Chondrocyte (in vitro differentiated cells): ENCODE measurements at regions not wholly inside any gene's neighbourhood (a gene's known extent, or its start where the extent isn't known, plus 50 kb on each side); places are given as distances from the start of the nearest gene placed in this dataset.

ENCODE experiments used
- DNase-seq: peaks from one replicate; pipeline ENCODE4 v3.0.0; 2021; ENCODE audit warnings: mixed read lengths, low spot score
- H3K27ac Mint-ChIP-seq: one replicate; pipeline ENCODE4 v1.8.0; 2021; ENCODE audit warnings: mild to moderate bottlenecking, moderate library complexity, mixed read lengths; ENCODE audit not compliant: unreplicated experiment
- H3K27me3 Mint-ChIP-seq: 2 replicates; pipeline ENCODE4 v1.8.0; 2021; ENCODE audit warnings: low read depth, mixed read lengths
- H3K36me3 Mint-ChIP-seq: 2 replicates; pipeline ENCODE4 v1.8.0; 2021; ENCODE audit warnings: low read depth, mixed read lengths
- H3K4me1 Mint-ChIP-seq: 2 replicates; pipeline ENCODE4 v1.8.0; 2021; ENCODE audit warnings: low read depth, mild to moderate bottlenecking, mixed read lengths
- H3K4me3 Mint-ChIP-seq: one replicate; pipeline ENCODE4 v1.8.0; 2021; ENCODE audit warnings: mild to moderate bottlenecking, moderate library complexity, mixed read lengths; ENCODE audit not compliant: unreplicated experiment
- H3K9me3 Mint-ChIP-seq: 2 replicates; pipeline ENCODE4 v1.8.0; 2021; ENCODE audit warnings: low read depth, mixed read lengths
- TF ChIP-seq, protein P1 (sequence below): fragments of 200-600 bp; sonication (generic); IDR thresholded peaks from 2 replicates; pipeline ENCODE4 v1.5.0; 2021; ENCODE audit warnings: antibody characterized with exemption, mild to moderate bottlenecking, moderate library complexity

DNA sequence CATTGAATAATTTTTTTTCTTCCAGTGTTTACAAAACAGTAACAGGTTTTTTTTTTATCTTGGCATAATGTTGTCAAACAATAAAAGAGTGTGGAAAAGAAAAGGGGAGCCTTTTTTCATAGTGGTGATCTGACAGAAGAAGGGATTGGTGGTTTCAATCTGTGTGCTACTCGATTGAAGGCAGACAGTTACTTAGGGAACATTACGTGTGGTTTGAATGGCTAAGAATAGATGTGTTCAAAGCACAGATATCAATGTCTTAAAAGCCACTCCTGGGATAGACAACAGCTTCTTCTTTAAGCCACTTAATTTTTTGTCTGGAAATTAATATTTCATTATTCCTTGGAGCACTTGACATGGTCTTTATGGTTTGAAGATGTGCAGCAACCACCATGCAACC lies 558.6 kb upstream of the ADGRL2 start:
- DNase-seq, result no peak
- Mint-ChIP-seq H3K4me1 (peaks cover 16% of the 10 kb centered on the region), H3K4me3 (no peak overlapping the region), H3K27me3 (peaks cover 4% of the 10 kb centered on the region), H3K9me3 (no peaks in the 10 kb centered on the region), H3K36me3 (no peaks in the 10 kb centered on the region), H3K27ac (no peak overlapping the region)
- TF ChIP-seq, protein P1, sequence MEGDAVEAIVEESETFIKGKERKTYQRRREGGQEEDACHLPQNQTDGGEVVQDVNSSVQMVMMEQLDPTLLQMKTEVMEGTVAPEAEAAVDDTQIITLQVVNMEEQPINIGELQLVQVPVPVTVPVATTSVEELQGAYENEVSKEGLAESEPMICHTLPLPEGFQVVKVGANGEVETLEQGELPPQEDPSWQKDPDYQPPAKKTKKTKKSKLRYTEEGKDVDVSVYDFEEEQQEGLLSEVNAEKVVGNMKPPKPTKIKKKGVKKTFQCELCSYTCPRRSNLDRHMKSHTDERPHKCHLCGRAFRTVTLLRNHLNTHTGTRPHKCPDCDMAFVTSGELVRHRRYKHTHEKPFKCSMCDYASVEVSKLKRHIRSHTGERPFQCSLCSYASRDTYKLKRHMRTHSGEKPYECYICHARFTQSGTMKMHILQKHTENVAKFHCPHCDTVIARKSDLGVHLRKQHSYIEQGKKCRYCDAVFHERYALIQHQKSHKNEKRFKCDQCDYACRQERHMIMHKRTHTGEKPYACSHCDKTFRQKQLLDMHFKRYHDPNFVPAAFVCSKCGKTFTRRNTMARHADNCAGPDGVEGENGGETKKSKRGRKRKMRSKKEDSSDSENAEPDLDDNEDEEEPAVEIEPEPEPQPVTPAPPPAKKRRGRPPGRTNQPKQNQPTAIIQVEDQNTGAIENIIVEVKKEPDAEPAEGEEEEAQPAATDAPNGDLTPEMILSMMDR, result no peak

DNA sequence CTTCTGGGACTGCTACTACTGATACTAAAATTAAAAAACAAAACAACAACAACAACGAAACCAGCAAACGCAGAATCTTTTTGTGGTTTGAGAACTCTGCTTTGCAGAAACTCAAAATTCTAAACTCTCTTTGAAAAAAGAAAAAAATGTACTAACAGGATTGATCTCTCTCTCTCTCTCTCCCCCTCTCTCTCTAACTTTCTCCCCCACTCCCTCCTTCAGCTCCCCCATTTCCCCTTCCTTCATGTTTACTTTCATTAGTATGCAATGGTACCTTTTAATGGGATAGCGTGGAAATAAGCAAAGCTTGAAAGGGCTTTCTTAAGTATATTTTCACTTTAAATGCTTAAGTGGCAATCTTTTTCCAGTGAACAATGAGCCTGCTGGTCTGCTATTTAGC lies 562.6 kb upstream of the ADGRL2 start:
- TF ChIP-seq, protein P1, result no peak
- no peaks in the 10 kb centered on the region for H3K9me3 Mint-ChIP-seq
- peak overlapping the region; percentile 55 for H3K4me3 Mint-ChIP-seq
- H3K36me3 Mint-ChIP-seq, result no peaks in the 10 kb centered on the region
- H3K27me3 Mint-ChIP-seq, result peaks cover 4% of the 10 kb centered on the region
- no peak overlapping the region for H3K27ac Mint-ChIP-seq
- peaks cover 16% of the 10 kb centered on the region for H3K4me1 Mint-ChIP-seq
- DNase-seq, result no peak

DNA sequence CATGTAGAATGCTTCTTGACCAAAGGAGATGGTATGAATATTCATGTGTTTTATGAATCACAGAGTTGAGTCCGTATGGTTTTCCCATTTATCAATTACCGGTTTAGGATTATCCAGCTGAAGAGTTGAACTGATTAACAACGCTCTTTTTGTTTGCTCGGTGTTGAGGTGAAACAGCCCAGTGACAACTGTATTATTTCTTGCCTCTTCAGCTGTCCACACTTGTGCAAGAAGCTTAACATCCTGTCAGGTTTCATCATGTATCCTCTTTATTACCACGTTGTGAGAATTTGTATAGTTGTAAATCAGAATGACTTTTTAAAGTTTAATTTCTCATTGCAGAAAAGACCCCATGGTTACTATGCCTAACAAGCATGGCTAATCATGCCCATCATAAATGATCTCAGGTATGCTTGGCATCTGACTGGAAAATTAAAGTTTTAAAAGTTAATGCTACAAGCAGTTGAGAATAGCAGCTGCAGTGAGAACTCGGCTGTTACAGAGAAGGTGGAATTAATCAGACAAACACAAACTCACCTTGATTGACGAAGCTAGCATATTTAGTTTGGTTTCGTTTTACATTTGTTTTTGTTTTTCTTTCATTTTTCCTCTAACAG lies 563.2 kb upstream of the ADGRL2 start:
- H3K27me3 Mint-ChIP-seq, result peaks cover 4% of the 10 kb centered on the region
- peaks cover 17% of the 10 kb centered on the region for H3K4me1 Mint-ChIP-seq
- H3K36me3 Mint-ChIP-seq, result no peaks in the 10 kb centered on the region
- no peak for DNase-seq
- TF ChIP-seq, protein P1, result no peak
- H3K27ac Mint-ChIP-seq, result no peak overlapping the region
- H3K9me3 Mint-ChIP-seq, result no peaks in the 10 kb centered on the region
- H3K4me3 Mint-ChIP-seq, result peak overlapping the region; percentile 55

DNA sequence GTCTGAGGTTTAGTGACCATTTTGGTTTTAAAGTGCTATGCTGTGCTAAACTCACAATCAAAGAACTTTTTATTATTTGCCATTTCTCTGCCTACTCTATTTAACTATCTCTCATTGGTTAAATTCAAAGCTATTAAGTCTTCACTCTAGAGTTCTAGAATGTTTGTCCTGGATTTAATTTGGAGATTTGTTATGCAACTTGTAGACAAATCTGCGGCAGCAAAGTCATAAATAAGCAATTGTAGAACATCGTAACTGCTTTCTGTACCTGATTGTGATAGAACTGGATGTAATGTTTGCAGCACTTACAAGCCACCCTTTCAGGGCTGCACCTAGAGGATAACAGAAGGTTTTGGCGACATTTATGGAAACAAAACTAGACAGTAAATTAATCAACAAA lies 566.5 kb upstream of the ADGRL2 start:
- Mint-ChIP-seq H3K4me3 (no peak overlapping the region), H3K27me3 (peaks cover 1% of the 10 kb centered on the region), H3K36me3 (no peaks in the 10 kb centered on the region), H3K27ac (no peak overlapping the region), H3K4me1 (peaks cover 29% of the 10 kb centered on the region), H3K9me3 (no peaks in the 10 kb centered on the region)
- DNase-seq, result no peak
- TF ChIP-seq, protein P1, result no peak

DNA sequence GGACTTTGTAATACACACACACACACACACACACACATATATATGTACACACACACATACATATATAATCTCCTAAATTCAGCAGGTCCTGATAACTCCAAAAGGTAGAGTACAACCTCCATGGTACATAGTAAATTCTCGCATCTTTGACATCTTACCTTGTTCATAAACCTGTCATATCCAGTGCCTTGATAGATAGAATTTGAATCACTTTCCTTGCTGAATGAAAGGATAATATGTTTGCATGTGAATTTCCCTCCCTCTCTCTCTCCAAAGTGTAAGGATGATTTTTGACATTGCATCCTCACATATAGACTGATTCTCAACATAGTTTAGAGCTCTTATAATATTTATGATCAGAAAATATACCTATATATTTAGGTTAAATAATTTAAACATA lies 567.1 kb upstream of the ADGRL2 start:
- H3K4me1 Mint-ChIP-seq, result peaks cover 28% of the 10 kb centered on the region
- no peak for DNase-seq
- TF ChIP-seq, protein P1, result no peak

More for the DNA sequence above, 567.1 kb upstream of the ADGRL2 start:
- Mint-ChIP-seq H3K4me3 (no peak overlapping the region), H3K27me3 (peaks cover 1% of the 10 kb centered on the region), H3K36me3 (no peaks in the 10 kb centered on the region), H3K9me3 (no peaks in the 10 kb centered on the region), H3K27ac (no peak overlapping the region)
